ENCODE measurements at regions not wholly inside any gene's neighbourhood (a gene's known extent, or its start where the extent isn't known, plus 50 kb on each side); places are given as distances from the start of the nearest gene placed in this dataset.

GRCh38 chr6:4185419-4185818 is 50.0 kb upstream of the ECI2 start:
- TF ChIP-seq POLR2A (IDR thresholded peaks at IDR 0.05) (no peak), CTCF (IDR thresholded peaks at IDR 0.05) (no peak), EP300 (IDR thresholded peaks at IDR 0.05; ENCODE audit: low read depth) (no peak)

All from transverse colon (tissue), 3 donors.